H1 (cell line): ENCODE measurements at regions not wholly inside any gene's neighbourhood (a gene's known extent, or its start where the extent isn't known, plus 50 kb on each side); places are given as distances from the start of the nearest gene placed in this dataset.

Experiments
- BRCA1 ChIP-seq: IDR thresholded peaks from 2 replicates; pipeline ENCODE4 v1.6.1; 2012; ENCODE audit warnings: low read depth, low read length, improper control_type of control experiment
- CBX8 ChIP-seq: fragments of 300-800, 300-1000 bp; sonication (generic); IDR thresholded peaks from 2 replicates; pipeline ENCODE4 v1.7.1; 2016; ENCODE audit warnings: low read depth, low read length, borderline replicate concordance
- CHD7 ChIP-seq: fragments of 300-600 bp; sonication (generic); IDR thresholded peaks from 2 replicates; pipeline ENCODE4 v1.7.1; 2012; ENCODE audit warnings: low read length, moderate library complexity, mild to moderate bottlenecking, inconsistent platforms; ENCODE audit not compliant: insufficient replicate concordance
- CTCF ChIP-seq, 3 experiments: IDR thresholded peaks; 1 replicate in 2 of 3; 2 replicates in 1 of 3; pipeline versions ENCODE4 v1.5.1 to v1.6.1; 2011; ENCODE audit warnings: low read length in 3 of 3, mild to moderate bottlenecking in 3 of 3, inconsistent platforms in 2 of 3, low read depth in 1 of 3, moderate library complexity in 1 of 3; ENCODE audit not compliant: insufficient read depth in 1 of 3; ENCODE audit errors: control extremely low read depth in 1 of 3
- EZH2 ChIP-seq: fragments of 200-600 bp; sonication (generic); IDR thresholded peaks from 2 replicates; pipeline ENCODE4 v1.7.1; 2012; ENCODE audit warnings: low read depth, mild to moderate bottlenecking, moderate library complexity, low read length, inconsistent platforms; ENCODE audit not compliant: severe bottlenecking

GRCh38 chr5:135179308-135179980 lies 145.4 kb upstream of the PITX1 start (continued):
- no peak for TF ChIP-seq CHD7
- TF ChIP-seq BRCA1 = no peak
- no peak for TF ChIP-seq EZH2
- peak in 2 of 3 experiments; percentile 11 to 41; a peak in 3 of 4 replicates for TF ChIP-seq CTCF (IDR thresholded peaks at IDR 0.05; ENCODE audit: control extremely low read depth in 1 of 3, insufficient read depth in 1 of 3, low read depth in 1 of 3, low read length in 3 of 3)
- no peak for TF ChIP-seq CBX8
- TF ChIP-seq, all 59 proteins: peak for 2
